Gastroesophageal sphincter (tissue), 4 donors: ENCODE measurements at regions not wholly inside any gene's neighbourhood (a gene's known extent, or its start where the extent isn't known, plus 50 kb on each side); places are given as distances from the start of the nearest gene placed in this dataset.

ENCODE experiments used
- ATAC-seq: fragments of 150-250 bp; one replicate; pipeline ENCODE4 v1.9.1; 2016; ENCODE audit warnings: mild to moderate bottlenecking, moderate library complexity
- H3K27ac ChIP-seq, 4 donors: fragments of 200-600 bp; sonication (generic) in 3 of 4; 1 replicate in 3 of 4; 2 replicates in 1 of 4; pipeline ENCODE4 v1.5.1; 2016 to 2019
- H3K27me3 ChIP-seq: fragments of 200-600 bp; sonication (generic); one replicate; pipeline ENCODE4 v1.5.1; 2019
- H3K36me3 ChIP-seq, 2 donors: fragments of 200-600 bp; sonication (generic); one replicate each; pipeline ENCODE4 v1.5.1; 2019; ENCODE audit warnings: control low read depth in 1 of 2
- H3K4me1 ChIP-seq, 3 donors: fragments of 200-600 bp; sonication (generic); 1 replicate in 2 of 3; 2 replicates in 1 of 3; pipeline ENCODE4 v1.5.1; 2016 to 2019; ENCODE audit warnings: control low read depth in 2 of 3
- H3K4me3 ChIP-seq, 2 donors: fragments of 200-600 bp; sonication (generic); one replicate each; pipeline ENCODE4 v1.5.1; 2019; ENCODE audit warnings: mild to moderate bottlenecking in 1 of 2, moderate library complexity in 1 of 2
- H3K9me3 ChIP-seq, 3 donors: fragments of 200-600 bp; sonication (generic); one replicate each; pipeline ENCODE4 v1.5.1; 2017 to 2019; ENCODE audit warnings: control low read depth in 2 of 3
- CTCF ChIP-seq, 4 experiments: fragments of 200-600 bp in 2 of 4; fragments of 450-650 bp in 2 of 4; sonication (generic) in 1 of 4; IDR thresholded peaks; one replicate each; pipeline ENCODE4 v1.5.1; 2017 to 2019; ENCODE audit warnings: antibody characterized with exemption in 4 of 4, mild to moderate bottlenecking in 2 of 4, moderate library complexity in 2 of 4
- EP300 ChIP-seq: sonication (generic); formaldehyde crosslinking; IDR thresholded peaks from one replicate; pipeline ENCODE4 v1.6.1; 2017; ENCODE audit warnings: antibody characterized with exemption, mild to moderate bottlenecking
- POLR2A ChIP-seq, 2 donors: fragments of 450-650 bp; IDR thresholded peaks; one replicate each; pipeline ENCODE4 v1.6.1; 2017; ENCODE audit warnings: antibody characterized with exemption in 2 of 2, mild to moderate bottlenecking in 2 of 2, moderate library complexity in 1 of 2
- POLR2AphosphoS5 ChIP-seq: sonication (generic); formaldehyde crosslinking; IDR thresholded peaks from one replicate; pipeline ENCODE4 v1.6.1; 2017; ENCODE audit warnings: antibody characterized with exemption
- WGBS, 2 donors: methylation state at CpG; one replicate each; pipeline ENCODE4 v1.1.5; 2018; ENCODE audit warnings: low coverage in 1 of 2; 5-methylcytosine and 5-hydroxymethylcytosine counted together

- H3K4me1 ChIP-seq, result no peaks in the 10 kb centered on the region
- no peaks in the 10 kb centered on the region for H3K36me3 ChIP-seq
- no peaks in the 10 kb centered on the region for H3K9me3 ChIP-seq
- H3K27me3 ChIP-seq, result peaks cover 5% of the 10 kb centered on the region
- no peak for TF ChIP-seq EP300
- no peak for TF ChIP-seq POLR2AphosphoS5
- no peak for TF ChIP-seq POLR2A (IDR thresholded peaks at IDR 0.05)
- TF ChIP-seq CTCF (IDR thresholded peaks at IDR 0.05), result no peak
- no peak for ATAC-seq
- H3K27ac ChIP-seq, result no peak overlapping the region
- H3K4me3 ChIP-seq, result no peak overlapping the region
Observed at GRCh38 chr15:79602731-79603130, 170.6 kb downstream of the MINAR1 start.

GRCh38 chr15:79606831-79607355, 174.8 kb downstream of the MINAR1 start:
- H3K9me3 ChIP-seq, result no peaks in the 10 kb centered on the region
- no peak overlapping the region for H3K27ac ChIP-seq
- WGBS, 2 donors, result 90 to 92% methylated on average over 2 of the region's 5 CpGs
- no peaks in the 10 kb centered on the region for H3K4me1 ChIP-seq
- ATAC-seq, result no peak
- H3K4me3 ChIP-seq, result no peak overlapping the region
- H3K36me3 ChIP-seq, result no peaks in the 10 kb centered on the region
- peaks cover 15% of the 10 kb centered on the region for H3K27me3 ChIP-seq
- TF ChIP-seq POLR2AphosphoS5 (no peak), EP300 (no peak), POLR2A (IDR thresholded peaks at IDR 0.05) (no peak), CTCF (IDR thresholded peaks at IDR 0.05) (no peak)

- no peak overlapping the region for H3K4me3 ChIP-seq
- H3K36me3 ChIP-seq, result no peaks in the 10 kb centered on the region
- no peak overlapping the region for H3K27ac ChIP-seq
- no peak for TF ChIP-seq POLR2AphosphoS5
- no peak for TF ChIP-seq EP300
- no peak for TF ChIP-seq CTCF (IDR thresholded peaks at IDR 0.05)
- TF ChIP-seq POLR2A (IDR thresholded peaks at IDR 0.05), result no peak
- WGBS, 2 donors, result 0 to 35% methylated on average over 1 to 3 of the region's 3 CpGs
- ATAC-seq, result no peak
- peaks cover 16% of the 10 kb centered on the region for H3K27me3 ChIP-seq
- no peaks in the 10 kb centered on the region for H3K4me1 ChIP-seq
- H3K9me3 ChIP-seq, result no peaks in the 10 kb centered on the region
Observed at GRCh38 chr15:79608066-79608864, 176.1 kb downstream of the MINAR1 start.

GRCh38 chr15:79609506-79609905, 177.4 kb downstream of the MINAR1 start:
- Histone ChIP-seq H3K36me3 (no peaks in the 10 kb centered on the region), H3K4me1 (no peaks in the 10 kb centered on the region), H3K27me3 (peaks cover 16% of the 10 kb centered on the region), H3K9me3 (no peaks in the 10 kb centered on the region), H3K4me3 (no peak overlapping the region), H3K27ac (no peak overlapping the region)
- WGBS, 2 donors, result 79% methylated on average over 4 of the region's 4 CpGs; no CpG with 5 or more reads in 1 of the 2 donors
- ATAC-seq, result no peak
- TF ChIP-seq CTCF (IDR thresholded peaks at IDR 0.05) (no peak), EP300 (no peak), POLR2AphosphoS5 (no peak), POLR2A (IDR thresholded peaks at IDR 0.05) (no peak)

- H3K4me1 ChIP-seq, result no peaks in the 10 kb centered on the region
- no peak overlapping the region for H3K4me3 ChIP-seq
- H3K27ac ChIP-seq, result no peak overlapping the region
- H3K9me3 ChIP-seq, result no peaks in the 10 kb centered on the region
- H3K36me3 ChIP-seq, result no peaks in the 10 kb centered on the region
- no peak for TF ChIP-seq EP300
- TF ChIP-seq CTCF (IDR thresholded peaks at IDR 0.05), result no peak
- TF ChIP-seq POLR2AphosphoS5, result no peak
- TF ChIP-seq POLR2A (IDR thresholded peaks at IDR 0.05), result no peak
- H3K27me3 ChIP-seq, result peaks cover 16% of the 10 kb centered on the region
- WGBS, 2 donors, result 77 to 100% methylated on average over 3 of the region's 3 CpGs
- ATAC-seq, result no peak
Observed at GRCh38 chr15:79610021-79610420, 177.9 kb downstream of the MINAR1 start.
